ENCODE measurements at regions not wholly inside any gene's neighbourhood (a gene's known extent, or its start where the extent isn't known, plus 50 kb on each side); places are given as distances from the start of the nearest gene placed in this dataset.

GRCh38 chr11:98829971-98830370 lies 190.8 kb upstream of the CNTN5 start:
- in situ Hi-C loops (cut with MboI), result no loop called here

More at GRCh38 chr11:98829971-98830370, 190.8 kb upstream of the CNTN5 start:
- no TSS peak for BruUV-seq (replicated peaks)
- ATAC-seq (no peak), FAIRE-seq (no peak), DNase-seq (ENCODE audit: low read depth, low spot score) (no peak)
- WGBS (ENCODE audit: insufficient coverage, insufficient replicate concordance, low lambda C conversion rate, missing lambda C conversion rate), result 25% methylated on average over 2 of the region's 2 CpGs
- ChIA-PET CTCF (no interaction called here), SMC1A (ENCODE audit: uncharacterized antibody, unreplicated experiment) (no interaction called here), POLR2A (no interaction called here), RAD21 (ENCODE audit: unreplicated experiment) (no interaction called here)
- H3K4me3 ChIP-seq, result no peak overlapping the region
- TF ChIP-seq SMAD5 (IDR thresholded peaks at IDR 0.05; ENCODE audit: low read depth) (no peak), ATF3 (IDR thresholded peaks at IDR 0.05; ENCODE audit: borderline replicate concordance, extremely low read depth, low read depth, low read length) (no peak), RELA (IDR thresholded peaks at IDR 0.05; ENCODE audit: borderline replicate concordance, partially characterized antibody) (no peak), E2F8 (IDR thresholded peaks at IDR 0.05; ENCODE audit: low read depth, partially characterized antibody) (no peak), EED (IDR thresholded peaks at IDR 0.05; ENCODE audit: low read depth) (no peak), EZH2 (IDR thresholded peaks at IDR 0.05; ENCODE audit: borderline replicate concordance, control insufficient read depth, low read depth, low read length) (no peak), USF2 (IDR thresholded peaks at IDR 0.05; ENCODE audit: borderline replicate concordance, low read depth, low read length) (no peak), BHLHE40 (IDR thresholded peaks at IDR 0.05; ENCODE audit: borderline replicate concordance in 1 of 2, low read depth in 2 of 2, low read length in 1 of 2) (no peak), STAT3 (IDR thresholded peaks at IDR 0.05; ENCODE audit: low read depth, low read length) (no peak), CHD4 (IDR thresholded peaks at IDR 0.05) (no peak), CTCF (IDR thresholded peaks at IDR 0.05 in 2 of 3, conservative IDR thresholded peaks at IDR 0.05 in 1 of 3; ENCODE audit: control insufficient read depth in 2 of 3, extremely low read depth in 1 of 3, insufficient read depth in 1 of 3, low read depth in 3 of 3, low read length in 3 of 3) (no peak), ZNF384 (IDR thresholded peaks at IDR 0.05; ENCODE audit: borderline replicate concordance, low read depth, low read length) (no peak), SREBF1 (IDR thresholded peaks at IDR 0.05; ENCODE audit: low read length) (no peak), FOXK2 (IDR thresholded peaks at IDR 0.05) (no peak), RAD51 (IDR thresholded peaks at IDR 0.05) (no peak), NFIC (IDR thresholded peaks at IDR 0.05; ENCODE audit: low read depth, low read length) (no peak), SMC3 (IDR thresholded peaks at IDR 0.05; ENCODE audit: borderline replicate concordance, low read length) (no peak)
- H3K4me1 ChIP-seq (ENCODE audit: control insufficient read depth, insufficient read depth, low read length), result no peaks in the 10 kb centered on the region
- intact Hi-C loops (cut with micrococcal nuclease; ENCODE audit: unreplicated experiment), result no loop called here
- no peaks in the 10 kb centered on the region for H3K79me2 ChIP-seq (ENCODE audit: control insufficient read depth, insufficient read depth, low read length)
- no peak overlapping the region for H3K4me2 ChIP-seq (ENCODE audit: control insufficient read depth, insufficient read depth)
- H3K27ac ChIP-seq (ENCODE audit: control insufficient read depth, insufficient read depth), result no peak overlapping the region
- no peak overlapping the region for H2AFZ ChIP-seq (ENCODE audit: control insufficient read depth, low read depth, low read length)
- H3K27me3 ChIP-seq (replicated peaks in 1 of 2; ENCODE audit: control insufficient read depth in 2 of 2, insufficient read depth in 2 of 2, low read length in 1 of 2), result no peaks in the 10 kb centered on the region; a peak in 1 of 4 replicates
- no peaks in the 10 kb centered on the region for H4K20me1 ChIP-seq (ENCODE audit: control insufficient read depth, insufficient read depth)
- no peaks in the 10 kb centered on the region for H3K9me3 ChIP-seq (replicated peaks; ENCODE audit: control insufficient read depth, insufficient read depth, low read length)
- no peak overlapping the region for H3K9ac ChIP-seq (ENCODE audit: control insufficient read depth, insufficient read depth, low read length)
- H3K36me3 ChIP-seq (ENCODE audit: control insufficient read depth in 2 of 2, insufficient read depth in 2 of 2, low read length in 1 of 2), result no peaks in the 10 kb centered on the region

All from GM12878 (cell line).